GM19395 (cell line): ENCODE measurements at regions not wholly inside any gene's neighbourhood (a gene's known extent, or its start where the extent isn't known, plus 50 kb on each side); places are given as distances from the start of the nearest gene placed in this dataset.

ENCODE experiments used
- ATAC-seq: cut with Tn5 transposase; IDR thresholded peaks from one replicate; pipeline ENCODE4 v1.9.1; 2021; ENCODE audit warnings: mild to moderate bottlenecking, moderate library complexity; ENCODE audit not compliant: unreplicated experiment

GRCh38 chr2:185145316-185146121 lies 547.2 kb downstream of the ZNF804A start:
- ATAC-seq: no peak

- ATAC-seq: no peak
Measured at GRCh38 chr2:185147361-185147760, 549.0 kb downstream of the ZNF804A start.

GRCh38 chr2:185152186-185152585 lies 553.9 kb downstream of the ZNF804A start:
- ATAC-seq: no peak

GRCh38 chr2:185161701-185162100 lies 563.4 kb downstream of the ZNF804A start:
- no peak for ATAC-seq

DNA sequence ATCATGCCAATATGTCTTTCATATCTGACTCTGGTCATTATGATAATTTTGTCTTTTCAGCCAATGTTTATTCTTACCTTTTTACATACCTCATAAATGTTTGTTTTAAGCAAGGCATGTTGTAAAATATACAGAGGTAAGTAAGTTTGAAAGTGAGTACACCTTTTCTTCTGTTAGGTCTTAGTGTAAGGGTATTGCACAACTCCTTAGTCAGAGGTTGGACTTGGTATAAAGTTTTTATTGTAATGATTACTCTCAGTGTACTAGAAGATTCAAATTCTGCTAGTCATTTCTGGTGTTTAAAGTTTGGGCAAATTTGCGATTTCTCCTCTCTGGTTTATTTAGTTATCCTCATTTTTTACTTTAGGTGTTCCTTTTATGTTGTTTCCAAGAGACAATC lies 564.3 kb upstream of the FSIP2 start:
- no peak for ATAC-seq

GRCh38 chr2:185179743-185180142 lies 558.9 kb upstream of the FSIP2 start:
- no peak for ATAC-seq

- no peak for ATAC-seq
Measured at GRCh38 chr2:185181901-185182300, 556.7 kb upstream of the FSIP2 start.

DNA sequence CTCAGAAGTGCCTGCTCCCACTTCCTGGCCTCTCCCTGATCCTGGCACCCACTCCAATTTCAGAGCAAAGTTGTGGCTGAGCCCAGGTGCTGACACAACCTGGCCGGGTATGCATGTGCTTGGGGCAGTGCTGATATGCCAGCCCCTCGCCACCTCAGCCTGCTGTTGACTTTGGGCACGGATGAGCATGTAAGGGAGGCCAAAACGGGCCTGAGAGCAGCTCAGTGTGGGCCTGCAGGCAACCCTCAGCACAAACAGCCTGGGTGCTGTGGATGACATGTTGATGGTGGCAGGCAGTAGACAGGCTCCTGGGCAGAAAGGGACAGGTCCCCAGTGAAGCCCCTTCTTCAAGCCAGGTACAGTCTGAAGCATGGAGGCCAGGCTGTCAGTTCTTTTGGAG lies 553.6 kb upstream of the FSIP2 start:
- ATAC-seq: no peak

GRCh38 chr2:185187421-185187820 lies 551.2 kb upstream of the FSIP2 start:
- ATAC-seq: no peak

DNA sequence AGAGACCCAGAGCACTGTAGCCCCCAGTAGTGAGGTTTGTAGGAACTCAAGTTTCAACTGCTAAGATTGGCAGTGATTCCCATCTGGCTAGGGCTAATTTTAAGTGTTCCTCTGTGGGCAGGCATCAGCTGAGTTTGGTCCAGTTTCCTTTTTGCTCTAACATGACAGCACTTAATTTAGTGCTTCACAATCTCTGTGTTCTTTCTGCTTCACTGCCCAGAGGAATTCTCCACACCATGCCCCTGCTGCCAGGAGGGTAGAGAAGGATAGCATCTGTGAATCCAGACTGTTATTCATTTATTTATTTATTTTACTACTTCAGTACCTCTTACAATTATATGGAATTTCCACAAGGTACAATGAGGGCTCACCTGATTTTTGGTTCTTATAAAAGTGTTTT lies 549.9 kb upstream of the FSIP2 start:
- no peak for ATAC-seq

DNA sequence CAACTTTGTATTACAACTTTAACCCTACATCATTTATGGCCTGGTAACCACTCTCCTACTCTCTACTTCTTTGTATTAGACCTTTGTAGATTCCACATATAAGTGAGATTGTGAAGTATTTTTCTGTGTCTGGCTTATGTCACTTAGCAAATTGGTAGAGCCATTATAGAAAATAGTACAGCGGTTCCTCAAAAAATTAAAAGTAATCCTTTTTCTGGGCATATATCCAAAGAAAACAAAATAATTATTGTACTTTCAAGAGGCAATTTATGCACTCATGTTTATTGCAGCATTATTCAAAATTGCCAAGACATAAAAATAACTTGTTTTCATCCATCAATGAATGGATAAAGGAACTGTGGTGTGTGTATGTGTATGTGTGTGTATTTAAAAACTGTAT lies 537.5 kb upstream of the FSIP2 start:
- no peak for ATAC-seq

DNA sequence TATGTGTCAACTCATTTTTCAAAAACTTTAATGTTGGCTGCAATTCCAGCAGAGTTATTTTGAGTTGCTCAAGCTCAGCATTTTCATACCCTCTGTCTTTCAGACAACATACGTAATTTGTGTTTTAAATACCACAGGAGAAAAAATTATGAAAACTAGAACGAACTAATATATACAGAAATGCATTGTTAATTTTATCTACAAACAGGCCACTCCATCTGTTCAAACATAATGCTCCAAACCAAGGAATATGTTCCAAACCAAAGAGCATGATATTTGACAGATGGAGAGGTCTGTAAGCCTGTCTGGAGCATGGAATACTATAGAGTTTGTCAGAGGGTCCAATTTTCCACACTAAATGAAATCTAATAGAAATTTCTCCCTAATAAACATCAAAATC lies 536.2 kb upstream of the FSIP2 start:
- no peak for ATAC-seq

- no peak for ATAC-seq
Measured at GRCh38 chr2:185202945-185203528, 535.6 kb upstream of the FSIP2 start.

GRCh38 chr2:185208261-185208660 lies 530.3 kb upstream of the FSIP2 start:
- ATAC-seq: no peak

- ATAC-seq: no peak
Measured at GRCh38 chr2:185215497-185215896, 523.1 kb upstream of the FSIP2 start.

DNA sequence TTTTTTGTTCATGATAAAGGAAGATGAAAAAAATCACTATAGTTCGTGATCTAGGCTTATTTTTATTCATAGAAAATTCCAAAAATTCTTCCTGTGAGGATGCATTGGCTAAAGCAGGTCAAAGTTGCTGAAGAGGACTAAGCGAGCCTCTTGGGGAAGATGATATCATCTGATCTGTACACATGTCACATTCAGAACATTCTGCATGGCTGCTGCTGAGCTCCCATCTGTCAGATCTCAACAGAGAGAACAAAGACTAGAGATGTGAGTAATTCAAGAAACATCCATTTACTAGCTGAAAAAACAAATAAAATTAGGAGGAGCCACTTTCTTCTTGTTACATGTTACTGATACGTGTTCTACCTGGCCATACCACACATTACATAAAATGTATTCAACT lies 518.6 kb upstream of the FSIP2 start:
- no peak for ATAC-seq

- no peak for ATAC-seq
Measured at GRCh38 chr2:185222311-185222710, 516.3 kb upstream of the FSIP2 start.

DNA sequence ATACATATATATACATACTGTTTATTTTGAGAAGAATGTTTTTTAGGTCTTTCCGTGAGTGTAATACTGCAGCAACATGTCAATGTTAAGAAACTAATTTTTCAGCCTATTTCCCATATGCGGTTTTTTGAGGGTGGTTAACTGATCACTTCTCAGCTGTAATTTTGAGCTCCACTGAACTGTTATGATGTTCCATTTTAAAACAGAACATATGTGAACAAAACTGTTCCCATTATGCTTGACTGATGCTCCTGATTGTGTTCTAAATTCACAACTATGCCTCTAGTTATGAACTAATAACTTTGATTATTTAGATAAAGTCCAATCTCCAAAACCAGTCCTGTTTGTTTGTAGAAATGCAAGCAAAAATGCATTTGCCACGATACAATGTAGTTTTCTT lies 511.2 kb upstream of the FSIP2 start:
- no peak for ATAC-seq

- ATAC-seq: no peak
Measured at GRCh38 chr2:185239491-185239890, 499.1 kb upstream of the FSIP2 start.

DNA sequence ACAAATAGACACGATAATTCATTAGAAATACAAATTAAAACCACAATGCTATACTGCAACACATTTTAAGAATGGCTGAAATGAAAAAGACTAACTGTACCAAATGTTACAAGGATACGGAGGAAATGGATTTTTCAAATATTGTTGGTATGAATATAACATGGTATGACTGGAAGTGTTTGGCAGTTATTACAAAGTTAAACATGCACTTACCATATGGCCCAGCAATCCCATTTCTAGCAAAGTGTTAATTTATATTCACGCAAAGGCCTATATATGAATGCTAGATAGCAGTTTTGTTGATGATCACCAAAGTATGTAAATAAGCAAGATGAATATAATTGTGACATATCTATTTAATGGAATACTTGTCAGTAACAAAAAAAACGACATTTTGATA lies 497.8 kb upstream of the FSIP2 start:
- no peak for ATAC-seq

- no peak for ATAC-seq
Measured at GRCh38 chr2:185241556-185241955, 497.0 kb upstream of the FSIP2 start.

DNA sequence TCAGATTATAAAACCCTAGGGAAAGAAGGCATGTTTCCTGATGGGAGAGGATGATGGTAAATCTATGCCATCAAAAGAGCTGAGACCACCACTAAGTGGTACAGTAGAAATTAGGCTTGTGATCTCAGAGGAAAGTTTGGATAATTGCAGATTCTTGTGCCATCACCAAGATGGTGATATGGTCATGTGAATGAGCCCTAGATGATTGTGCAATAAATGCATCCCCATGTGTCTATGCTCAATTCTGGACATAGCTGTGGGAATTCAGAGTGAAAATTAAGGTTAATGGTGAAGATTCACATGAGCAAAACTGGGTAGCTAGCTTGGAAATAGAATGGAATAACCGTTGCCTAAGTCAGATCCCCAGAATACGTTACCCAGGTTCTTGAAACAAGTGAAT lies 496.1 kb upstream of the FSIP2 start:
- no peak for ATAC-seq

DNA sequence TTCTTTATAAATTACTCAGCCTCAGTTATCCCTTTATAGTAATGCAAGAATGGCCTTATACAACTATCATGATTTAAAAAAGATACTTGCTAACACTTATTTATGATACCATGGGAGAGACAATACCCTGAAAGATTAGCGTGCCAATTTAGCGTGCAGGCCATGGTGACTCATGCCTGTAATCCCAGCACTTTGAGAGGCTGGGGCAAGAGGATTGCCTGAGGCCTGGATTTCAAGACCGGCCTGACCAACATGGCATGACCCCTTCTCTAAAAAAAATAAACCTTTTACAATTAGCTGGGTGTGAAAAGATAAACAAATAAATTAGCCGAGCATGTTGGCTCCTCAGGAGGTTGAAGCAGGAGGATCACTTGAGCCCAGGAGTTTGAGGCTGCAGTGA lies 493.4 kb upstream of the FSIP2 start:
- no peak for ATAC-seq
